ENCODE measurements at regions not wholly inside any gene's neighbourhood (a gene's known extent, or its start where the extent isn't known, plus 50 kb on each side); places are given as distances from the start of the nearest gene placed in this dataset.

- peak; percentile 26 to 35 for DNase-seq (ENCODE audit: low read depth in 2 of 2)
These were observed 155.6 kb upstream of the STT3B start for GRCh38 chr3:31377045-31377642.

DNA sequence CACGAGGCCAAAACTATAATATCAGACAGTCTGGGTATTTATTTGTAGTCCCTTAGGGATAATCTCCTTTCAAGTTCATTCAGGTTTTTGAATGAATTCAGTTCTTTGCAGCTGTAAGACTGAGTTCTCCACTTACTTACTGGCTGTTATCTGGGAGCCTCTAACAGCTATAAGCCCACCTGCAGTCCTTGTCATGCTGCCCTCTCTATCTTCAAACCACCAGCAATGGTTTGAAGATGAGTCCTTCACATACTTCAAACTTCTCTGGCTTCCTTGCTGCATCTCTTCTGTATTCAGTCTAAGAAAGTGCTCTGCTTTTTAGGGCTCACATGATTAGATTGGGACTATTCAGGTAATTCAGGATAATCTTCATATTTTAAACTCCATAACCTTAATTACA lies 154.5 kb upstream of the STT3B start:
- no peak for DNase-seq (ENCODE audit: low read depth in 2 of 2)

DNA sequence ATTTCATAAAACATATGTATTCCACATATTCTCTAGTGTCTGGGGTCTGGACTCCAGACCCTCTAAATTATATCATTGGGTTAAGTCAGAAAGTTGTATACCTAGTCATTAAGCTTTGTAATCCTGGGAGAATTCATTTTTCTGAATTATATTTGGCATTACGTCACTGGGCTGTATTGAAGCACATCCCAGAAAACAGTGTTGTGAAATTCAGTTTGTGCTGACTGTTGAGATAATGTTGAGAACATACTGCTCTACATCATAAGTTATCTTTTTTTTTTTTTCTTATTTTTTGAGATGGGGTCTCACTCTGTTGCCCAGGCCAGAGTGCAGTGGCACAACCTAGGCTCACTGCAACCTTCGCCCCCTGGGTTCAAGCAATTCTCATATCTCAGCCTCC lies 153.1 kb upstream of the STT3B start:
- DNase-seq (ENCODE audit: low read depth in 2 of 2), result no peak

- no peak for DNase-seq (ENCODE audit: low read depth in 2 of 2)
These were observed 149.9 kb upstream of the STT3B start for GRCh38 chr3:31382856-31383255.

GRCh38 chr3:31384117-31384516 lies 148.6 kb upstream of the STT3B start:
- DNase-seq (ENCODE audit: low read depth in 2 of 2), result no peak

- no peak for DNase-seq (ENCODE audit: low read depth in 2 of 2)
These were observed 142.8 kb upstream of the STT3B start for GRCh38 chr3:31389939-31390338.

DNA sequence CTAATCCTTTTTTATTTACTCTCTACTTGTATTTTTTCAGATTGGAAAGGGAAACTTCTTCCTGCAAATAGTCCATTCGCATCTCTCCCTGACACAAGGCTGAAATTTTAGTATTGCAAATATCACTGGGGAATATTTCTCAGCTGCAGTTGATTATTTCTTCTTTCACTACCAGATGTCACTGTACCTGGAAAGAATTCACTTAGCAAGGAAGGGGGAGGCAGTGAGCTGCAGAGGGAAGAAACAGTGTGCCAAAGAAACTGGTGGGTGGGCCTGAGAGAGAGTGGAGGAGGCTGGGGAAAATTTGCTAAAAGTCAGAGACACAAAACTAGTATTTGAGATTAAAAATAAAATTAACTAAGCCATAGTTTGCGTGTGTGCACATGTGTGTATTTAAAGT lies 142.3 kb upstream of the STT3B start:
- DNase-seq (ENCODE audit: low read depth in 2 of 2), result no peak

GRCh38 chr3:31391150-31391549 lies 141.6 kb upstream of the STT3B start:
- DNase-seq (ENCODE audit: low read depth in 2 of 2), result no peak

DNA sequence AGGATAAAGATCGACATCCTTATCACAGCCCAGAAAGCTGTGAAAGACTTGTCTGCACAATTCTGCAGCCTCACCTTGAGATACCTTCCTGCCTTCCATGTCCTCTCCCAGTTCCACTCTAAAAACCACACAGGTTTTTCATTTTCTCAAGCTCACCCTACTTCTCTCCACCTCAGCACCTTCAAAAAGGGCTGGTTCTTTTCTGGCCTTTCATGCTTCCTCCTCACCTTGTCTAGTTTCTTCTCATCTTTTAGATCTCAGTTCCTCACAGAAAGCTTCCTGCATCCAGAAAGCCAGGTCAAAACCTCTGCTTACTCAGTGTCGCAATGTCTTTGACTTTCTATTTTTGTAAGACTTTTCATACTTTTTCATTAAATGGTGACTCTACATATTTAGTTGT lies 140.2 kb upstream of the STT3B start:
- no peak for DNase-seq (ENCODE audit: low read depth in 2 of 2)

DNA sequence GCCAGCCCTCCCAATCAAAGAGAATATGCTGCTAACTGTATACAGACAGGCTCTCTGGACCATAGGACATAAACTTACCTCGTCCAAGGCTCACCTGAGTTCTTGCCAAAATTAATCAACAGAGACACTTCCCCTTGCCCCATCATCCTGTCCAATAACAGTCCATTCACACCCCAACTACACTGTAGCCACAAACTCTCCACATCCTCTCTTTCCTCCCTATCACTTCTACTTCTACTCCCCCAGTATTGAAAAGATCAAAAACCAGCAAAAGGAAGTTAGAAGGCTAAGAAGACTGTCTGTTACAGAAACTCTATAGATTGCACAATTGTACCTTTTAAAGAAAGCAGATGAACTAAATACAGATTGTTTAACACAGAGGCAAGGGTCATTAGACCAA lies 133.5 kb upstream of the STT3B start:
- no peak for DNase-seq (ENCODE audit: low read depth in 2 of 2)

DNA sequence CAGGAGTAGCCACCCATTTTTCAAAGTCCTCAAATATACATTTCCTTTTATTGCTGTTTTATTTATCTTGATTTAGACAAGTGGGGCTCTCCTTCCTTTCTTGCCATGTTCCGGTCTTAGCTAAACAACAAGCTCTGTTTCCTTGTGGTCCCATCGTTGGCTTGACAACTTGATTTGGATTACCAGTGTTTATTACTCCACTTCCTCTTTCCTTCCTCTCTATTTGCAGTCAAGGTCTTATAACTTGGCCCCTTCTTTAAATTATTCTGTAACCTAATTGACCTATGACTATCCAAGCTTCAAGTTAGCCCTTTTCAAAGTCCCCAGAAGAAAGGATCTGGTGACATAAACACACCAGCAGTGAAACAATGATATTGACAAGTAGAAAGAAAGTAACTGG lies 130.6 kb upstream of the STT3B start:
- DNase-seq (ENCODE audit: low read depth in 2 of 2), result no peak

DNA sequence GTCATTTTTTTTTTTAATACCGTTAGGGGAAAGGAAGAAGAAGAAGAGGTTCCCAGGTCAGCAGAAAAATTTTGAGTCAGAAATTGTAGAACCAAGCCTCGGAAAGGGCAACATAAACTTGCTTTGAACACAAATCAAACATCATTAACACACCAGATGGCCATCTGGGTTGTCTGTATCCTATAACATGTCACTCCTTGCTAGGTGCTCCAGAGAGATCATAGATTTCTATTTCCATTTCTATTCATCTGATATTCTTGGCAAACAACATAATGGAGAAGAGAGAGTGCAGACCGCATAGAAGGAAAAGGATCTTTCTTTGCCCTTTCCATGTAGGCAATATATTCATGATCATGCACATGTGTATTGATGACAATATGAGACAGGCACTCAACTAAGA lies 129.5 kb upstream of the STT3B start:
- DNase-seq (ENCODE audit: low read depth in 2 of 2), result no peak

- no peak for DNase-seq (ENCODE audit: low read depth in 2 of 2)
These were observed 127.9 kb upstream of the STT3B start for GRCh38 chr3:31404871-31405270.

DNA sequence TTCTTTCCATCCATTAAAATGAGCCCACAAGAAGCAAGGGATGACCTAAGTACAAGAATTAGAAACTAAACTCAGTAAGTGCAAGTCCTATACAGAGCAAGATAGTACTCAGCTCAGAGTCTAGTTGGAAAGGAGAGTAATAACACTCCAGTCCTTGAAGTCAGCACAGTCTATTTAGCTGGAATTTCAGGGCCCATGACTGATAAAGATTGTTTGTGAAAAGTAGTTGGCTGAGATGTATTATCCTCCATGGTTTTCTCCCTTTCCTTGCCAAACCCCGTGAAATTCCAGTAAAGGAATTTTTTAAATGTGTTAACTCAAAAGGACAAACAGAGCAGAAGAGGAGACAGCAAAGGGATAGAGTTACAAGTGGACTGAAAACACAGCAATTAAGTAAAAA lies 127.2 kb upstream of the STT3B start:
- DNase-seq (ENCODE audit: low read depth in 2 of 2), result no peak

DNA sequence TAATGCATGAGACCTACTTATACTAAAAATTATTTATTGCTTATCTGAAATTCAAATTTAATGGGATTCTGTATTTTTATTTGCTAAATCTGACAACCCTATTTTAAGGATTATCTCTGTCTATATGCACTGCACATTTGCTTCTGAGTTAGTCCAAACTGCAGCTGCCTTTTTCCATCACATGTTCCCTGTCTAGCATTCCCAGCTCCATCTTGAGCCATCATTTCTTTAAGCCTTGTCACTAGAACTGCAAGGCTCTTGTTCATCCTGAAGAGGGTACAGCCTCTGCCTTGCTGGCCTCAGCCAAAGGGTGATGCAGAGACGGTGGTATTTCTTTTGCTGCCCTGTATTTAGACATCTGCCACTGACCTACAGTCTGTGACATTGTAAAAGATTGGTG lies 125.8 kb upstream of the STT3B start:
- no peak for DNase-seq (ENCODE audit: low read depth in 2 of 2)

- peak in 1 of 2 experiments; percentile 2 for DNase-seq (ENCODE audit: low read depth in 2 of 2)
These were observed 125.1 kb upstream of the STT3B start for GRCh38 chr3:31407665-31408064.

DNA sequence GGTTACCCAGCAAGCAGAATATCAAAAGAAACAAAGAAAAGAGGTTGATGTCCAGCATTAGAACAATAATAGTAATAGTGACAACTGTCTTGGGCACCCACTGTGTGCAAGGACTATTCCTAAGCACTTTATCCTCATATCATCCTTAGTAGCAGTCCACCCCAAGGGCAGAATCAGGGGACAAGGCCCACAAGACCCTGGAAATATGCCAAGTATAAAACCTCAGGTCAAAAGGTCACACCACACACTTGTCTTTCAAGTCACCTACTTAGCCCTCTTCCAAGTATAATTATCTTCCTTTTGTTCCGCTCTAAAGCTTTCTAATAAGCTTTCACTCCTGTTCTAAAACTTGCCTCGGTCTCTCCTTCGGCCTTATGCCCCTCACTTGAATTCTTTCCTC lies 124.0 kb upstream of the STT3B start:
- DNase-seq (ENCODE audit: low read depth in 2 of 2), result no peak

GRCh38 chr3:31409389-31409788 lies 123.3 kb upstream of the STT3B start:
- no peak for DNase-seq (ENCODE audit: low read depth in 2 of 2)

DNA sequence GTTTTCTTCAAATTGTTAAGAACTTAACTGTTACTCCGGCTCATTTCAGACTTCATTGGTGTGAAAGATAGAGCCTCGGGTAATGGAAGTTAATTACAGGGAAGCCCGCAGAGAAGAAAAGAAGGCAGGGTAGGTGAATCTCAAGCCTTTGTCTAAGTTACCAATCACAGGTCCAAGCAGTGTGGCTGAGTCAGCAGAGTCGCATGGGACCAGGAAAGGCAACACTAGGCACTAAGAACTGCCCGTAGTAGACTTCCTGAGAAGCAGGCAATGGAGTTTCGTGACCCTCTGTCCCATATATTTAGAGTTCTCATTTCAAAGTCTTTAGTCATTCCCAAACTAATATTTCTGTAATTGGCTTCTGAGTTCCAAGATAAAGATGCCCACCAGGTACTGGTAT lies 122.9 kb upstream of the STT3B start:
- DNase-seq (ENCODE audit: low read depth in 2 of 2), result no peak

- no peak for DNase-seq (ENCODE audit: low read depth in 2 of 2)
These were observed 122.3 kb upstream of the STT3B start for GRCh38 chr3:31410411-31410810.

DNA sequence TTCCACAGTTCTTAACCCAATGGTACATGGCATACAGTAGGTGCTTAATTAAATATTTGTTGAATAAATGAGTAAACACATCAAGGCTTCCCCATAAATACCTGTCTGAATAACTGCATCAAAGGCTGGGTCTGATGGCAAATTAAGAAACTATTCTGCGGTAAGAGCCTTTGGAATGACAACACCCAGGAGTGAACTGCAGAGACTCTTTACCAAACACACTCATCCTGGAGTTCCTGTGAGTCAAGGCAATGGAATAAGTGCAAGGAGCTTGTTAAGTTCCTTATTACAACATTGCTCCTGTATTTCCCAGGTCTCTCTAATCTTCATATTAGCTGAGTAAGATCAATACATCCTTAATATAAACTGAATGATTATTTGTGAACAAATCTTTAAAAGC lies 119.9 kb upstream of the STT3B start:
- no peak for DNase-seq (ENCODE audit: low read depth in 2 of 2)

- no peak for DNase-seq (ENCODE audit: low read depth in 2 of 2)
These were observed 119.2 kb upstream of the STT3B start for GRCh38 chr3:31413515-31413914.

- DNase-seq (ENCODE audit: low read depth in 2 of 2), result no peak
These were observed 115.7 kb upstream of the STT3B start for GRCh38 chr3:31416980-31417379.

DNA sequence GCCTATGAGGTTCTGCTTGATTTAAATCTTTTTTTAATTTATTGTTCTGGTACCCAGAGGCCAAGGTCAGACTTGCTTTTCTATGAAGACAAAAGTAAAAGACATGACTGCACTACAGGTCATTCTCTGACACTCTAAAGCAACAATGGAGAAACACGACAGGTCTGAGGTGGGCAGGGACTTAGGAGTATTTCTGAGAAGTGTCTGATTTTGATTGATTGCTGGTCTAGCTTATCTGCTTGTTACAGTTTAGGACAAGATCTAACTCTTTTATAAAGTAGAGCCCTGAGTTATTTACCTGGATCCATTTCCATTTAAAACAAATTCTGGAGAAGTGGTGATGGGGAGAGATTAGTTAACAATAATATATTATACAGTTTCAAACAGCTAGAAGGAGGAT lies 115.2 kb upstream of the STT3B start:
- no peak for DNase-seq (ENCODE audit: low read depth in 2 of 2)

DNA sequence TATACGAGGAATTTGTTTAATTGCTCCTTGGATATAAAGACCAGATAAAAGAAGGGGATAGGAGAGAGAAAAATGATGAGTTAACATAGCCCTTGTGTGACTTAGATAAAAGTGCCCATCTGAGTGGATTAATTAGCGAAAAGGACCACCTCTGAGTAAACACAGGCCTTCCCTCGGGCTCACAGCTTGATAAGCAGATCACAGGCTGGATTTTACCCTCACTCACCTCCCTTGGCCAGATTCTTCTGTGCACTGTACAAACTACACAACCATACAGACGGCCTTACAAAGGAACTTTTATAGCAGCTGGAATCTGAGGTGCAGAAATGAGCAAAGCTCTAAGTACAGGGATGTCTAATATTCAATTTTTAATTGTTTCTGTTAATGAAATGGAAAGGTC lies 112.4 kb upstream of the STT3B start:
- no peak for DNase-seq (ENCODE audit: low read depth in 2 of 2)

All from fibroblast of skin of left quadriceps (primary cell).